Motor neuron (in vitro differentiated cells): ENCODE measurements at regions not wholly inside any gene's neighbourhood (a gene's known extent, or its start where the extent isn't known, plus 50 kb on each side); places are given as distances from the start of the nearest gene placed in this dataset.
A peak's percentile ranks its signal among the peaks of the same experiment; 100 is the strongest.

Source experiments
- ATAC-seq, 8 experiments: fragments of 200-7000 bp; cut with Tn5 transposase; replicated peaks in 6 of 8; 2 replicates each; pipeline ENCODE4 v1.8.0; 2021; ENCODE audit warnings: mild to moderate bottlenecking in 8 of 8, moderate library complexity in 8 of 8
- H3K27ac ChIP-seq, 2 donors: fragments of 250-450 bp; sonication (Bioruptor Pico); 2 replicates each; pipeline ENCODE4 v1.9.0; 2021; ENCODE audit warnings: antibody characterized with exemption in 2 of 2, mild to moderate bottlenecking in 2 of 2, moderate library complexity in 1 of 2
- H3K4me1 ChIP-seq, 2 donors: fragments of 250-450 bp; sonication (Bioruptor Pico); replicated peaks in 1 of 2; 2 replicates each; pipeline ENCODE4 v1.6.1; 2021; ENCODE audit warnings: antibody characterized with exemption in 2 of 2, mild to moderate bottlenecking in 2 of 2, moderate library complexity in 1 of 2
- H3K4me3 ChIP-seq, 5 donors: fragments of 250-450 bp; sonication (Bioruptor Pico); 2 replicates each; pipeline ENCODE4 v1.9.0; 2021; ENCODE audit warnings: antibody characterized with exemption in 5 of 5, mild to moderate bottlenecking in 5 of 5, moderate library complexity in 4 of 5
- WGBS, 10 experiments: fragments of 450-650 bp; shearing (Covaris generic); methylation state at CpG; one replicate each; pipeline ENCODE4 v1.0.0; 2022; 5-methylcytosine and 5-hydroxymethylcytosine counted together
- in situ Hi-C, 9 experiments: fragments of 400-800 bp; cut with MboI; loops; one replicate each; pipeline ENCODE4 v1.15.0; 2021; ENCODE audit warnings: low sequenced_read_pairs in 9 of 9, low pct_unique_long_range_greater_than_20kb in 2 of 9; ENCODE audit not compliant: unreplicated experiment in 9 of 9

- Histone ChIP-seq H3K27ac (no peak overlapping the region), H3K4me3 (no peak overlapping the region), H3K4me1 (peaks cover 12 to 34% of the 10 kb centered on the region in 2 donors)
- 60 to 80% (median 68%) methylated on average over 1 to 4 of the region's 28 CpGs; no CpG with 5 or more reads in 5 of the 10 experiments for WGBS, 10 experiments
- peak in 2 of 8 experiments; percentile 37 to 40 for ATAC-seq
- in situ Hi-C loops: no loop called here
Measured at GRCh38 chr12:132439333-132439904, 50.5 kb upstream of the FBRSL1 start.

GRCh38 chr12:132438726-132439125 is 51.2 kb upstream of the FBRSL1 start:
- in situ Hi-C loops: no loop called here
- no peak for ATAC-seq
- Histone ChIP-seq H3K4me3 (no peak overlapping the region), H3K4me1 (peaks cover 11 to 29% of the 10 kb centered on the region in 2 donors), H3K27ac (no peak overlapping the region)
- WGBS, 10 experiments: 65% methylated on average over 2 of the region's 28 CpGs; no CpG with 5 or more reads in 9 of the 10 experiments

- in situ Hi-C loops: no loop called here
- peaks cover 17 to 35% of the 10 kb centered on the region in 2 donors for H3K4me1 ChIP-seq
- 20 to 100% (median 85%) methylated on average over 1 to 20 of the region's 30 CpGs; no CpG with 5 or more reads in 4 of the 10 experiments for WGBS, 10 experiments
- H3K4me3 ChIP-seq: no peak overlapping the region
- no peak overlapping the region for H3K27ac ChIP-seq
- peak in 5 of 8 experiments; percentile 29 to 64 (median 49) for ATAC-seq
Measured at GRCh38 chr12:132437943-132438700, 51.8 kb upstream of the FBRSL1 start.

GRCh38 chr12:132437252-132437932 is 52.6 kb upstream of the FBRSL1 start:
- Histone ChIP-seq H3K4me3 (no peak overlapping the region), H3K4me1 (peaks cover 24 to 43% of the 10 kb centered on the region in 2 donors), H3K27ac (no peak overlapping the region)
- ATAC-seq: peak in 6 of 8 experiments; percentile 3 to 76 (median 62)
- in situ Hi-C loops: no loop called here
- WGBS, 10 experiments: 0 to 80% (median 60%) methylated on average over 1 of the region's 15 CpGs; no CpG with 5 or more reads in 7 of the 10 experiments

GRCh38 chr12:132436791-132437251 is 53.1 kb upstream of the FBRSL1 start:
- in situ Hi-C loops: no loop called here
- Histone ChIP-seq H3K4me1 (peaks cover 24 to 44% of the 10 kb centered on the region in 2 donors), H3K4me3 (no peak overlapping the region), H3K27ac (no peak overlapping the region)
- ATAC-seq: no peak
- 40 to 67% (median 63%) methylated on average over 1 to 4 of the region's 17 CpGs; no CpG with 5 or more reads in 7 of the 10 experiments for WGBS, 10 experiments

GRCh38 chr12:132435486-132436187 is 54.3 kb upstream of the FBRSL1 start:
- peaks cover 35 to 50% of the 10 kb centered on the region in 2 donors for H3K4me1 ChIP-seq
- ATAC-seq: no peak
- no peak overlapping the region for H3K4me3 ChIP-seq
- in situ Hi-C loops: no loop called here
- WGBS, 10 experiments: 66 to 95% (median 88%) methylated on average over 3 to 23 of the region's 39 CpGs; no CpG with 5 or more reads in 4 of the 10 experiments
- no peak overlapping the region for H3K27ac ChIP-seq

GRCh38 chr12:132433641-132434395 is 56.1 kb upstream of the FBRSL1 start:
- peak in 4 of 8 experiments; percentile 2 to 20 (median 8) for ATAC-seq
- in situ Hi-C loops: no loop called here
- H3K27ac ChIP-seq: no peak overlapping the region
- H3K4me1 ChIP-seq: peaks cover 53 to 59% of the 10 kb centered on the region in 2 donors
- 14 to 95% (median 56%) methylated on average over 2 to 6 of the region's 35 CpGs; no CpG with 5 or more reads in 6 of the 10 experiments for WGBS, 10 experiments
- H3K4me3 ChIP-seq: no peak overlapping the region

- ATAC-seq: peak in 4 of 8 experiments; percentile 7 to 33 (median 13)
- no peak overlapping the region for H3K27ac ChIP-seq
- WGBS, 10 experiments: 0 to 72% (median 30%) methylated on average over 2 to 10 of the region's 41 CpGs; no CpG with 5 or more reads in 6 of the 10 experiments
- in situ Hi-C loops: no loop called here
- H3K4me3 ChIP-seq: no peak overlapping the region
- peaks cover 57 to 59% of the 10 kb centered on the region in 2 donors for H3K4me1 ChIP-seq
Measured at GRCh38 chr12:132432721-132433577, 57.0 kb upstream of the FBRSL1 start.

- Histone ChIP-seq H3K4me1 (peaks cover 58 to 61% of the 10 kb centered on the region in 2 donors), H3K27ac (no peak overlapping the region), H3K4me3 (no peak overlapping the region)
- no peak for ATAC-seq
- in situ Hi-C loops: no loop called here
- 80 to 90% (median 83%) methylated on average over 1 to 6 of the region's 18 CpGs; no CpG with 5 or more reads in 6 of the 10 experiments for WGBS, 10 experiments
Measured at GRCh38 chr12:132432126-132432705, 57.7 kb upstream of the FBRSL1 start.

GRCh38 chr12:132430838-132431774 is 58.8 kb upstream of the FBRSL1 start:
- WGBS, 10 experiments: 33 to 90% (median 49%) methylated on average over 2 to 11 of the region's 39 CpGs; no CpG with 5 or more reads in 4 of the 10 experiments
- ATAC-seq: peak in 2 of 8 experiments; percentile 5 to 7
- in situ Hi-C loops: no loop called here
- Histone ChIP-seq H3K27ac (no peak overlapping the region), H3K4me3 (no peak overlapping the region), H3K4me1 (peaks cover 58 to 64% of the 10 kb centered on the region in 2 donors)
